ENCODE measurements at regions not wholly inside any gene's neighbourhood (a gene's known extent, or its start where the extent isn't known, plus 50 kb on each side); places are given as distances from the start of the nearest gene placed in this dataset.

DNA sequence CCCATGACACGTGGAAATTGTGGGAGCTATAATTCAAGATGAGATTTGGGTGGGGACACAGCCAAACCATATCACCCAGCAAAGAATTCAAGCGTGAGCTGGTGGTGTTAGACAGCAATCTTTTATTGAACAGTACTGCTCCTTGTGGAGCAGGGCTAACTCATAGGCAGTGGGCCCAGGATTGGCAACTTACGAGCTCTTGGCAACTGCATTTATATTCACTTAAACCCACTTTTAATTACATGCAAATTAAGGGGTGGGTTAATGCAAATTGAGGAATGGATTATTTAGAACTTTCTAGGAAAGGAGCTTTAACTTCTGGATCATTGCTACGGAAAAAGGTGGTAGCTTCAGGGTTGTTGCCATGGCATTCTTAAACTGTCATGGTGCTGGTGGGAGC is 135.6 kb upstream of the KAZN start (continued):
- TF ChIP-seq FOXC1 (CRISPR knock-in tag; IDR thresholded peaks at IDR 0.05; ENCODE audit: borderline replicate concordance) (no peak), ETV5 (CRISPR knock-in tag; IDR thresholded peaks at IDR 0.05; ENCODE audit: borderline replicate concordance) (no peak), ZNF737 (CRISPR knock-in tag; IDR thresholded peaks at IDR 0.05; ENCODE audit: borderline replicate concordance) (no peak), TARDBP (CRISPR knock-in tag; IDR thresholded peaks at IDR 0.05) (no peak), ZNF670 (CRISPR knock-in tag; IDR thresholded peaks at IDR 0.05; ENCODE audit: borderline replicate concordance) (no peak), ZMYM2 (CRISPR knock-in tag; IDR thresholded peaks at IDR 0.05) (no peak), IRX3 (CRISPR knock-in tag; IDR thresholded peaks at IDR 0.05; ENCODE audit: borderline replicate concordance, low read depth) (no peak)

DNA sequence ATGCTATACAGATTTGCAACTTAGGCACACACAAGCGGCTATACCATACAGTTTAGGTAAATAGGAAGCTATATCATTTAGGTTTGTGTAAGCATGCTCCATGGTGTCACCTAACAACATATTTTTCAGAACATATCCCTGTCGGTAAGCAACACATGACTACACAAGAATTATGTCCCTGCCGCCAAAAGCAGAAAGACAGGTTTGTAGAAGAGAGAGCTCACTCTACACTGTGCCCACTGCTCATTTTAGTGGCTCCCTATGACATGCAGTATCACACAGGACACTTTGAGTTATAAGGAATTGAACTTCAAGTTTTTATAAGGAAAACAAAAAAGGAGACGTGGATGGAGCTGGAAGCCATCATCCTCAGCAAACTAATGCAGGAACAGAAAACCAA is 132.5 kb upstream of the KAZN start:
- DNase-seq (ENCODE audit: low spot score) (no peak), FAIRE-seq (no peak), ATAC-seq (no peak)
- Histone ChIP-seq H3K4me1 (ENCODE audit: insufficient read depth, low read length) (no peaks in the 10 kb centered on the region), H2AFZ (ENCODE audit: low read length) (no peak overlapping the region), H3K27me3 (ENCODE audit: control insufficient read depth in 1 of 2, insufficient read depth in 2 of 2, low read length in 2 of 2) (no peaks in the 10 kb centered on the region; a peak in 2 of 5 replicates), H3K79me2 (ENCODE audit: insufficient read depth, low read length) (no peaks in the 10 kb centered on the region), H3K36me3 (replicated peaks in 1 of 2; ENCODE audit: control insufficient read depth in 1 of 2, insufficient read depth in 2 of 2, low read length in 2 of 2) (no peaks in the 10 kb centered on the region), H3K9me3 (ENCODE audit: low read length) (no peaks in the 10 kb centered on the region), H3K9ac (ENCODE audit: insufficient read depth, low read depth, low read length) (no peak overlapping the region), H4K20me1 (ENCODE audit: insufficient read depth, low read length) (no peaks in the 10 kb centered on the region), H3K4me3 (replicated peaks in 1 of 3; ENCODE audit: insufficient read depth in 1 of 3, low read depth in 2 of 3, low read length in 3 of 3) (no peak overlapping the region), H3K4me2 (ENCODE audit: low read depth, low read length) (no peak overlapping the region), H3K27ac (ENCODE audit: extremely low read length, insufficient read depth, low read length) (no peak overlapping the region)
- 9% methylated on average over 4 of the region's 4 CpGs for WGBS (ENCODE audit: low lambda C conversion rate)
- TF ChIP-seq, protein P1, sequence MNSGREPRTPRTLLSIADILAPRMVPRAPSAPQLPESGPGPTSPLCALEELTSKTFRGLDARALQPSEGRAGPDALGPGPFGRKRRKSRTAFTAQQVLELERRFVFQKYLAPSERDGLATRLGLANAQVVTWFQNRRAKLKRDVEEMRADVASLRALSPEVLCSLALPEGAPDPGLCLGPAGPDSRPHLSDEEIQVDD (CRISPR knock-in tag; IDR thresholded peaks at IDR 0.05; ENCODE audit: borderline replicate concordance) = no peak
- no peak for TF ChIP-seq ZSCAN21 (CRISPR knock-in tag; IDR thresholded peaks at IDR 0.05; ENCODE audit: borderline replicate concordance)
- TF ChIP-seq RFX1 (IDR thresholded peaks at IDR 0.05) = no peak
- TF ChIP-seq ZNF496 (CRISPR knock-in tag; IDR thresholded peaks at IDR 0.05; ENCODE audit: insufficient replicate concordance) = no peak
- TF ChIP-seq NR2C2 (CRISPR knock-in tag; IDR thresholded peaks at IDR 0.05; ENCODE audit: borderline replicate concordance) = no peak
- no peak for TF ChIP-seq ZNF780A (CRISPR knock-in tag; IDR thresholded peaks at IDR 0.05)
- TF ChIP-seq, protein P2, sequence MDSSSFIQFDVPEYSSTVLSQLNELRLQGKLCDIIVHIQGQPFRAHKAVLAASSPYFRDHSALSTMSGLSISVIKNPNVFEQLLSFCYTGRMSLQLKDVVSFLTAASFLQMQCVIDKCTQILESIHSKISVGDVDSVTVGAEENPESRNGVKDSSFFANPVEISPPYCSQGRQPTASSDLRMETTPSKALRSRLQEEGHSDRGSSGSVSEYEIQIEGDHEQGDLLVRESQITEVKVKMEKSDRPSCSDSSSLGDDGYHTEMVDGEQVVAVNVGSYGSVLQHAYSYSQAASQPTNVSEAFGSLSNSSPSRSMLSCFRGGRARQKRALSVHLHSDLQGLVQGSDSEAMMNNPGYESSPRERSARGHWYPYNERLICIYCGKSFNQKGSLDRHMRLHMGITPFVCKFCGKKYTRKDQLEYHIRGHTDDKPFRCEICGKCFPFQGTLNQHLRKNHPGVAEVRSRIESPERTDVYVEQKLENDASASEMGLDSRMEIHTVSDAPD (CRISPR knock-in tag; IDR thresholded peaks at IDR 0.05) = no peak
- CTCF ChIA-PET (ENCODE audit: low intra/inter-chr PET ratio, low total read pairs) = no interaction called here
- intact Hi-C loops (cut with micrococcal nuclease; ENCODE audit: unreplicated experiment) (no loop called here), in situ Hi-C loops (cut with HindIII; ENCODE audit: extremely low pct_ligation_motif_present, low pct_unique_long_range_greater_than_20kb) (no loop called here)
- no TSS peak for BruUV-seq (replicated peaks)
- POLR2A ChIA-PET = no interaction called here
